Midbrain (tissue), 1 donor: ENCODE measurements at regions not wholly inside any gene's neighbourhood (a gene's known extent, or its start where the extent isn't known, plus 50 kb on each side); places are given as distances from the start of the nearest gene placed in this dataset.

ENCODE experiments used
- DNase-seq: peaks from one replicate; lab custom pipeline; 2025; lab: John Stamatoyannopoulos, UW

- DNase-seq = no peak
These were observed 134.5 kb downstream of the VEGFA start for GRCh38 chr6:43904311-43905123.

GRCh38 chr6:43903739-43904290 lies 133.8 kb downstream of the VEGFA start:
- DNase-seq = no peak

GRCh38 chr6:43901733-43902230 lies 131.8 kb downstream of the VEGFA start:
- DNase-seq = no peak

- no peak for DNase-seq
These were observed 131.1 kb downstream of the VEGFA start for GRCh38 chr6:43900916-43901732.

- DNase-seq = no peak
These were observed 130.5 kb downstream of the VEGFA start for GRCh38 chr6:43900560-43900915.

- no peak for DNase-seq
These were observed 129.8 kb downstream of the VEGFA start for GRCh38 chr6:43899830-43900229.

GRCh38 chr6:43898358-43899131 lies 128.5 kb downstream of the VEGFA start:
- no peak for DNase-seq

- DNase-seq = no peak
These were observed 127.7 kb downstream of the VEGFA start for GRCh38 chr6:43897571-43898302.

- no peak for DNase-seq
These were observed 126.6 kb downstream of the VEGFA start for GRCh38 chr6:43896329-43897255.

- DNase-seq = no peak
These were observed 125.8 kb downstream of the VEGFA start for GRCh38 chr6:43895656-43896328.

GRCh38 chr6:43893073-43893472 lies 123.1 kb downstream of the VEGFA start:
- no peak for DNase-seq

GRCh38 chr6:43891072-43891870 lies 121.3 kb downstream of the VEGFA start:
- no peak for DNase-seq

- no peak for DNase-seq
These were observed 120.4 kb downstream of the VEGFA start for GRCh38 chr6:43890197-43891062.

GRCh38 chr6:43887906-43888683 lies 118.1 kb downstream of the VEGFA start:
- DNase-seq = no peak

GRCh38 chr6:43887340-43887858 lies 117.4 kb downstream of the VEGFA start:
- DNase-seq = no peak

- no peak for DNase-seq
These were observed 116.8 kb downstream of the VEGFA start for GRCh38 chr6:43886717-43887339.
